ENCODE measurements at regions not wholly inside any gene's neighbourhood (a gene's known extent, or its start where the extent isn't known, plus 50 kb on each side); places are given as distances from the start of the nearest gene placed in this dataset.

DNA sequence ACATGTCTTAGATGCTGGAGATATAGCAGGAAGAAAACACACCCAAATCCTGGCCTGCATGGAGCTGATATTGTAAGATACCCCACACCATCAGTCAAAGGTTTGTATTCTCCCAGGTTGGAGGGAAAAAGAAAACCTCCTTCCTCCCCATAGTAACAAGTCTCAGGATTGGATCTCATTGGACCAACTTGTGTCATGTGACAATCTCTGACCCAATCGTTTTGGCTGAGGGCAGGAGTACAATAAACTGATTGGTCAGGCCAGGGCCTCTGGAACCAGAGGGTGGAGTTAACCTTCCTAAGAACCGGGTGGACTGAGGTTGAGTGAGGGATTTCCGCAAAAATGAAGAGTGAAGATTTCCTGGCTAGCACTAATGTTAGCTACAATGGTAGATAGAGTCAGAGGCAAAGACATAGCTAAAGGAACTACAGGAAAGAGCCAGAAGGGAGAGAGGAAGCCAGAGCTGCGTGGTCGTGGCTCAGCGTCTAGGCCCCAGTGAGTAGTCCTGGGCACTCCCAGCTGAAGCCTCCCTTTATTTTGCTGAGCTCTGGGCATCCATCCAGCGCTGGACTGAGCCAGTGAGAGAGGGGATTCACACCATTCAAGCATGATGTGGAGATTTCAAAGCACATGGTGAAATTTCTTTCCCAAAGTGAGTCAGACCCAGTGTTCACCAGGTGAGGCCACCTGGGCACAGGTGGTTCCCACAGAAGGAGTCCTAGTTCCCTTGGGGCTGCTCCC lies 219.9 kb downstream of the AACS start:
- TF ChIP-seq, protein P1, sequence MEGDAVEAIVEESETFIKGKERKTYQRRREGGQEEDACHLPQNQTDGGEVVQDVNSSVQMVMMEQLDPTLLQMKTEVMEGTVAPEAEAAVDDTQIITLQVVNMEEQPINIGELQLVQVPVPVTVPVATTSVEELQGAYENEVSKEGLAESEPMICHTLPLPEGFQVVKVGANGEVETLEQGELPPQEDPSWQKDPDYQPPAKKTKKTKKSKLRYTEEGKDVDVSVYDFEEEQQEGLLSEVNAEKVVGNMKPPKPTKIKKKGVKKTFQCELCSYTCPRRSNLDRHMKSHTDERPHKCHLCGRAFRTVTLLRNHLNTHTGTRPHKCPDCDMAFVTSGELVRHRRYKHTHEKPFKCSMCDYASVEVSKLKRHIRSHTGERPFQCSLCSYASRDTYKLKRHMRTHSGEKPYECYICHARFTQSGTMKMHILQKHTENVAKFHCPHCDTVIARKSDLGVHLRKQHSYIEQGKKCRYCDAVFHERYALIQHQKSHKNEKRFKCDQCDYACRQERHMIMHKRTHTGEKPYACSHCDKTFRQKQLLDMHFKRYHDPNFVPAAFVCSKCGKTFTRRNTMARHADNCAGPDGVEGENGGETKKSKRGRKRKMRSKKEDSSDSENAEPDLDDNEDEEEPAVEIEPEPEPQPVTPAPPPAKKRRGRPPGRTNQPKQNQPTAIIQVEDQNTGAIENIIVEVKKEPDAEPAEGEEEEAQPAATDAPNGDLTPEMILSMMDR (IDR thresholded peaks at IDR 0.05), result no peak
- TF ChIP-seq POLR2A (IDR thresholded peaks at IDR 0.05), result no peak

All from adrenal gland (tissue), 5 donors.